ENCODE measurements at regions not wholly inside any gene's neighbourhood (a gene's known extent, or its start where the extent isn't known, plus 50 kb on each side); places are given as distances from the start of the nearest gene placed in this dataset.

DNA sequence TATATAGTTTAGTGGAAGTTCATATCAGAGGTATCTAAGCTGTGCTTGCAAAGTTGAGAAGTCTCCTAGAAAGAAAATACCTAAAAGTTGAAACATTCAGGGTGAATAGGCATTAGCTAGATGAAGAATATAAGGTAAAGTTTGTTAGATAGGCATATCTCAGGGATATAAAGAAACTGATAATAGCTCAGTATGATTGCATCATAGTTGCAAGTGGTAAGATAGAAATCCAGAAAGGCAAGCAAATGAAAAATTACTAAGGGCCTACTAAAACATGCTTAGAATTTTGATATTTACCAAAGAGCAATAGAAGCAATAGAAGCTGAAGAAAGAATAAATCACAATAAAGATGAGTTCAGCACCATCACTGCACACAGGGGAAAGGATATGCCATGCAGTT is 610.0 kb upstream of the ADGRL3 start:
- ATAC-seq (no peak), DNase-seq (no peak)
- CTCF ChIA-PET = no interaction called here
- Mint-ChIP-seq H3K27ac (no peak overlapping the region), H3K4me1 (ENCODE audit: low read depth) (no peaks in the 10 kb centered on the region), H3K27me3 (ENCODE audit: low read depth) (no peaks in the 10 kb centered on the region), H3K36me3 (ENCODE audit: low read depth) (no peaks in the 10 kb centered on the region), H3K4me3 (no peak overlapping the region), H3K9me3 (ENCODE audit: insufficient read depth) (peaks cover 13% of the 10 kb centered on the region)
- POLR2A ChIA-PET = no interaction called here

DNA sequence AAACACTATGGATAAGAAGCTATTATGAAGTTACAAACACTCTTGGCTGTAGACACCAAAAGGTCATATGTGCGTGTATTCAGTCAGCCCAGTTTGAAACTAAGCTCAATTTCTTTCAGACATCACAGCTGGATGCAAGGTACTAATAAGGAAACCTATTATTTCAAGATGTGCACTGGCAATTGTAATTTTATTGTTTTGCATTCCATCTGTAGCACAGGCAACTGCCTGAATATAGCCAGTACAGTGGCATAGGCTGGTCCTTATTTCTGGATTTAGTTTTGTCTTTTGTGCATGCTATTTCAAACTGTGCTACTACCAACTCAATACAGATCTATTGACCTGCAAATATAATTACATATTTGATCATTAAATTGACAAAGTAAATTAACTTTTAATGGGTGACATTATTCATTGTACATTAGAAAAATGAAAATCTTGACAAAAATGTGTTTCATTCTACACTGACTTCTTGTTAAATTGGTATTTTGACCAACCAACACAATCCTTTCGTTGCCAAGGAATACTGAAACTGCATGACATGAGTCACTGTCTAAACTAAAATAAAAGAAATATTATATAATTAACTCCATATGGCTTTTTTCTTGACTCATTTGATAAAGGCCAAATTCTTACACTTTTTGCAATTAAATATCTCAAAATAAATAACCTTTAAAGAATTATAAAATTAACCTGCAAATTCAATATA is 594.3 kb upstream of the ADGRL3 start:
- Mint-ChIP-seq H3K36me3 (ENCODE audit: low read depth) (no peaks in the 10 kb centered on the region), H3K4me1 (ENCODE audit: low read depth) (no peaks in the 10 kb centered on the region), H3K4me3 (no peak overlapping the region), H3K9me3 (ENCODE audit: insufficient read depth) (peaks cover 19% of the 10 kb centered on the region), H3K27ac (no peak overlapping the region), H3K27me3 (ENCODE audit: low read depth) (no peaks in the 10 kb centered on the region)
- ChIA-PET CTCF (no interaction called here), POLR2A (no interaction called here)
- DNase-seq (no peak), ATAC-seq (no peak)

DNA sequence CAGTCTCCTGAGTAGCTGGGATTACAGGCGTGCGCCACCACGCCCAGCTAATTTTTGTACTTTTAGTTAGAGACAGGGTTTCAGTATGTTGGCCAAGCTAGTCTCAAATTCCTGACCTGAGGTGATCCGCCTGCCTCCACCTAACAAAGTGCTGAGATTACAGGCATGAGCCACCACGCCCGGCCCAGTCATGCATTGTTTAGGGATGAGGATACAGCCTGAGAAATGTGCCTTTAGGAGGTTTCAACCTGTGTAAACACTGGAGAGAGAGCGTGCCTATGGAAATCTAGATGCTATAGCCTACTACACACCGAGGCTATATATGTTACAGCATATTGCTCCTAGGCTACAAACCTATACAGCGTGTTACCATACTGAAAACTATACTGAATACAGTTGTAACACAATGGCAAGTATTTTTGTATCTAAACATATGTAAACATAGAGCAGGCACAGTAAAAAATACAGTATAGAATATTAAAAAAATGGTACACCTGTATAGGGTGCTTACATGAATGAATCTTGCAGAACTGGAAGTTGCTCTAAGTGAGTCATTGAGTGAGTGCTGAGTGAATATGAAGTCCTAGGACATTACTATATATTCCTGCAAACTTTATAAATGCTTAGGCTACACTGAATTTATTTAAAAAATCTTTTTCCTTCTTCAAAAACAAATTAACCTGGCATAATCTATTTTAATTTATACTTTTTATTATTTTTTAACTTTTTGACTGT is 588.2 kb upstream of the ADGRL3 start:
- no peak for DNase-seq
- Mint-ChIP-seq H3K4me1 (ENCODE audit: low read depth) (no peaks in the 10 kb centered on the region), H3K9me3 (ENCODE audit: insufficient read depth) (peaks cover 24% of the 10 kb centered on the region), H3K4me3 (no peak overlapping the region), H3K27ac (no peak overlapping the region), H3K27me3 (ENCODE audit: low read depth) (no peaks in the 10 kb centered on the region), H3K36me3 (ENCODE audit: low read depth) (no peaks in the 10 kb centered on the region)
- ATAC-seq = no peak
- CTCF ChIA-PET = no interaction called here
- POLR2A ChIA-PET = no interaction called here

DNA sequence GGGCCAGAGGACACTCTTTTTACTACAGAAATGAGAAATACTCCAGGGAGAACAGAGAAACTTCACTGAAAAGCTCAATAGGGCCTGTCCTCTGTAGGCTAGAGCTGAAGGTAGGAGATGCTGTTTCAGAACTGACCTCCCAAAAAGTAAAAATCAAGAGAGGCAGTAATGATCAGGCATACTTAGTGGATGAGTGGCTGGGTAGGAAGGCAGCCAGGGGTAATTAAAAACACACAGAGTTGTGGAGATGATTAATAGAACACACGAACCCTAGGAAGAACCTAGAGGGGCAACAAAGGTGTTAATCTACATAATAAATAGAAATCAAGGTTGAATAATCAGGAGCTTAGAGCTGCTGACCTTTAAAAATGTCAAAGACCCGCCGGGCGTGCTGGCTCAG is 582.4 kb upstream of the ADGRL3 start:
- CTCF ChIA-PET = no interaction called here
- DNase-seq (no peak), ATAC-seq (no peak)
- POLR2A ChIA-PET = no interaction called here
- Mint-ChIP-seq H3K4me1 (ENCODE audit: low read depth) (no peaks in the 10 kb centered on the region), H3K27ac (no peak overlapping the region), H3K4me3 (no peak overlapping the region), H3K9me3 (ENCODE audit: insufficient read depth) (peaks cover 22% of the 10 kb centered on the region), H3K27me3 (ENCODE audit: low read depth) (no peaks in the 10 kb centered on the region), H3K36me3 (ENCODE audit: low read depth) (no peaks in the 10 kb centered on the region)

DNA sequence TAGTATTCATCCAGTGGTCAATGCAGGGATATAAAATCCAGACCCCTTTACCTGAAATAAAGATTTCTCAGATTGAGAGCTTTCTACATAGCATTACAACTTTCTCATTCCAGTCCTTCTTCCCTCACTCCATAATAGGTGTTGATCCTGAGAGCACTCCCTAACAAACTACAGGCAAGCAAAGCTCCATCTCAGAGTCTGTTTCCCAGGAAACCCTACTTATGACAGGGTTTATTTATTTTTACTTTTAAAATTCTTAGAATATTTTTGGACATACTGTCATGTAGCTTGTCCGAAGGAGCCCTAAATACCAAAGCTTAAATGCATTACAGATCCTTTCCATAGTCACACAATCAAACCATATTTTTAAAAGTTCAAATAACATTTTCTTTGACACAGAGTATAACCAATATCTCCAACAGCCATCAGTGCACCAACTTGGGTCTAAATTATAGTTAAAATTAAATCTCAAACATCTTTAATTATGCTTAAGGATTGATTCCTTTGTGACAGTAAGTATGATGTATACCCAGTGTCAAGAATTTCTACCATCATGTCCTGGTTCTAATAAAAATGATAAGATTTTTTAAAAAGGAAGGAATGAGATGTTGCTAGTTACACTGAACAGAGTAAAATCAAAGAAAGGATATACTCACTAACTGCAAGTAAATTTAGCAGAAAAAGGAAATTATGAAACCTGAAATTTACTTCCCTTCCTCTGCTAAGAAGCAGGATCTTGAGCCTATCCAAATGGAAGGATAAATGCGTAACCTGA is 580.4 kb upstream of the ADGRL3 start:
- no peak for ATAC-seq
- POLR2A ChIA-PET = no interaction called here

DNA sequence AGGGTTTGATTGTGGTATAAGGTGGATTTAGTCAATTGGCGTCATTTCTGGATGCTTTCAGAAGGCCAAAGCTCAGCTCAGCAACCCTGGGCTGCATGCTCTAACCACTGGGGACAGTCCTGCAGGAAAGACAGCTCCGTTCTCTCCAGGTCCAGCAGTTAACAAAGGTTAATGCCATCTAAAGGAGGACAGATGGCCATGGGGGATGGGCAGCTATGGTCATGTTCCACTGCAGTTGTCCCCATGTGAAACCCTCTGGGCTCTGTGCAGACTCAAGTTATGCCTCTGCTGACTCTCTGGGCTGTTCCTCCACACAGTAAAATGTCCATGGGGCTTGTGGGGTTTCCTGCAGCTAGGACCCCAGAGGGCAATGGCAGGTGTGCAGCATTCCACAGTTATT is 562.1 kb upstream of the ADGRL3 start:
- no peak for DNase-seq
- H3K27me3 Mint-ChIP-seq (ENCODE audit: low read depth) = no peaks in the 10 kb centered on the region
- ChIA-PET CTCF (no interaction called here), POLR2A (no interaction called here)
- ATAC-seq = no peak
- no peaks in the 10 kb centered on the region for H3K4me1 Mint-ChIP-seq (ENCODE audit: low read depth)
- no peak overlapping the region for H3K27ac Mint-ChIP-seq
- no peaks in the 10 kb centered on the region for H3K36me3 Mint-ChIP-seq (ENCODE audit: low read depth)
- no peak overlapping the region for H3K4me3 Mint-ChIP-seq
- H3K9me3 Mint-ChIP-seq (ENCODE audit: insufficient read depth) = peaks cover 24% of the 10 kb centered on the region

More for the DNA sequence above, 580.4 kb upstream of the ADGRL3 start:
- H3K9me3 Mint-ChIP-seq (ENCODE audit: insufficient read depth) = peaks cover 22% of the 10 kb centered on the region
- H3K4me3 Mint-ChIP-seq = no peak overlapping the region
- no peaks in the 10 kb centered on the region for H3K4me1 Mint-ChIP-seq (ENCODE audit: low read depth)
- H3K27ac Mint-ChIP-seq = no peak overlapping the region
- DNase-seq = no peak
- no peaks in the 10 kb centered on the region for H3K27me3 Mint-ChIP-seq (ENCODE audit: low read depth)
- no peaks in the 10 kb centered on the region for H3K36me3 Mint-ChIP-seq (ENCODE audit: low read depth)
- CTCF ChIA-PET = no interaction called here

DNA sequence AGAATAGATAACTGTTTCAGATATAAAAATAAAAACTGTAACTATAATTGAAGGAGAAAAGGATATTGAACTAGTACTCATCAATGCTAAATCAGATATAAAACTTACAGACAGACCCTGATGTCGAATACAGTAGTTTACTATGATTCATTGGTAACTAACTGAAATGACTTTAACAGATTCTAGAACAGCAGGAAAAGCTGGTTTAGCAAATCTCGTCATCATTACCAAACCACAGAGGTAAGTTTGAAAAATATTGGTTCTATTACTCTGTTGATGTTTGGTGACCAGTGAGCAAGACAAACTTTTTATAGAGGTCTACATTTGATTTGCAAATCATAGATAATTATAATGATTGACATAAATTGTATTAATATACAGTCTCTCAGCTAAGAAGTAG is 551.4 kb upstream of the ADGRL3 start:
- Mint-ChIP-seq H3K36me3 (ENCODE audit: low read depth) (no peaks in the 10 kb centered on the region), H3K4me1 (ENCODE audit: low read depth) (no peaks in the 10 kb centered on the region), H3K9me3 (ENCODE audit: insufficient read depth) (peaks cover 16% of the 10 kb centered on the region), H3K27ac (no peak overlapping the region), H3K4me3 (no peak overlapping the region), H3K27me3 (ENCODE audit: low read depth) (no peaks in the 10 kb centered on the region)
- DNase-seq = no peak
- CTCF ChIA-PET = no interaction called here
- ATAC-seq = no peak
- POLR2A ChIA-PET = no interaction called here

DNA sequence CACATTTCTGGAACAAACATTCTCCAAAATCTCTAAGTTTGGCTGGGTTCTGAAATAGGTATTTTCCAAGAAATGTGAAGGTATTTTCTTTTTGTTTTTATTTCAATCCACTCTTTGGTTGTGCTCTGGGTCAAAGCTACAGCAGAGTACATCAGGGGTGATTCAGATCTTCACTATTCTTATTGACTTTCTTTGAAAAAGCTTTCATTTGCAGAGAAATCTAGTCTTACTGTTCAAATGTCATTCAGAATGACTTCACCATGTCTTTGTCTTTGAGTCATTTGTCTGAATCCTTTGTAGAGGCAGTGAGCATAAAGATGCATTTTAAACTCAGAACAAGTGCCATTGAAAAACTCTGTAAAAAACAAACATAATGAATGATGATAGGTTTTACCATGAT is 547.2 kb upstream of the ADGRL3 start:
- no peaks in the 10 kb centered on the region for H3K27me3 Mint-ChIP-seq (ENCODE audit: low read depth)
- H3K4me1 Mint-ChIP-seq (ENCODE audit: low read depth) = no peaks in the 10 kb centered on the region
- peaks cover 16% of the 10 kb centered on the region for H3K9me3 Mint-ChIP-seq (ENCODE audit: insufficient read depth)
- no peak for DNase-seq
- no peaks in the 10 kb centered on the region for H3K36me3 Mint-ChIP-seq (ENCODE audit: low read depth)
- POLR2A ChIA-PET = no interaction called here
- no peak overlapping the region for H3K27ac Mint-ChIP-seq
- no peak overlapping the region for H3K4me3 Mint-ChIP-seq
- CTCF ChIA-PET = no interaction called here
- no peak for ATAC-seq

DNA sequence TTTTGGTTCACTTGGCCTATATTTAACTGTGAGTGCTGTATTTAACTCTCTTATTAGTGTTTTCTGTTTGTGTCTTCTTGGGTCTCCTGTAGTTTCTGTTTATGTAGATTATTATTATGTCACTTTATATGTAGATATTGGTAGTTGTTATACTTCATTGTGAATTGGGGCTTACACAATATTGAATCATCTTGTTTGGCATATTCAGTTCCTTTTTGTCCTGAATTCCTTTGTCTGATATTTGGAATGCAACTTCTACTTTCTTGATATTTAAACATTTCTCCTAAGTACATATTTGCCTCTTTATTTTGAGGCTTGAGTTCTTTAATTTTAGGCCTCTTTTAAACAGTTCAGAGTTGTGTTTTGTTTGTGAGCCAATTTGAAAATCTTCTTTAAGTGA is 544.8 kb upstream of the ADGRL3 start:
- no peak for ATAC-seq
- Mint-ChIP-seq H3K4me3 (no peak overlapping the region), H3K4me1 (ENCODE audit: low read depth) (no peaks in the 10 kb centered on the region), H3K27me3 (ENCODE audit: low read depth) (no peaks in the 10 kb centered on the region), H3K27ac (no peak overlapping the region), H3K9me3 (ENCODE audit: insufficient read depth) (peaks cover 24% of the 10 kb centered on the region), H3K36me3 (ENCODE audit: low read depth) (no peaks in the 10 kb centered on the region)
- no peak for DNase-seq
- CTCF ChIA-PET = no interaction called here
- POLR2A ChIA-PET = no interaction called here

DNA sequence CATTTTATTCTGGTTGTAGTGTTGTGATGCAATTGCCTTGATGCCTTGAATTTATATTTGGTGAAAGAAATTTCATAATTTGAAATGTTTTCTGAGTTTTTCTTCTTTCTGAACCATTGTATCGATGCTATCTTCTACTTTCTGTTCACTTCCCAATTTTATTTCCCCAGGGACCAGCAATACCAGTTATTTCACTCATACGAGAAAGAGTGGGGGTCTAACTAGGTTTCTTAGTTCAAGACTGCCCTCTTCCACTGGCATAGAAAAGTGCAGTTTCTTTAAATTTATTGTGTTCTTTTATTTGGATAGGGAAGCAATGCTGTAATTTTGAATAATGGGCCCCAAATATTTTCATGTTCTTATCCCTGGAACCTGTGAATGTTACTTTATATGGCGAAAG is 544.0 kb upstream of the ADGRL3 start:
- Mint-ChIP-seq H3K4me1 (ENCODE audit: low read depth) (no peaks in the 10 kb centered on the region), H3K27me3 (ENCODE audit: low read depth) (no peaks in the 10 kb centered on the region), H3K4me3 (no peak overlapping the region), H3K27ac (no peak overlapping the region), H3K36me3 (ENCODE audit: low read depth) (no peaks in the 10 kb centered on the region), H3K9me3 (ENCODE audit: insufficient read depth) (peaks cover 25% of the 10 kb centered on the region)
- DNase-seq = no peak
- ChIA-PET POLR2A (no interaction called here), CTCF (no interaction called here)
- ATAC-seq = no peak

DNA sequence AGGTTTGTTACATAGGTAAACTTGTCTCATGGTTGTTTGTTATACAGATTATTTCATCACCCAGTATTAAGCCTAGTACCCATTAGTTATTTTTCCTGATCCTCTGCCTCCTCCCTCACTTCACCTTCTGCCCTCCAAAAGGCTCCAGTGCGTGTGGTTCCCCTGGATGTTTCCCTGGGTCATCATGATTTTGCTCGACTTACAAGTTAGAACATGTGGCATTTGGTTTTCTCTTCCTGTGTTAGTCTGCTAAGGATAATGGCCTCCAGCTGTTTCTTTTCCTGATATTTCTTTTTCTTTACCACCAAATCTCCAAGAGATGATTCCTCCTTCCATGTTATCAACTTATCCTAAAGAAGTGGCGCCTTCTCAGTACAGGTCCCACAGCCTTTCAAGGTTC is 543.1 kb upstream of the ADGRL3 start:
- DNase-seq (no peak), ATAC-seq (no peak)
- Mint-ChIP-seq H3K27me3 (ENCODE audit: low read depth) (no peaks in the 10 kb centered on the region), H3K9me3 (ENCODE audit: insufficient read depth) (peaks cover 22% of the 10 kb centered on the region), H3K4me1 (ENCODE audit: low read depth) (no peaks in the 10 kb centered on the region), H3K4me3 (no peak overlapping the region), H3K27ac (no peak overlapping the region), H3K36me3 (ENCODE audit: low read depth) (no peaks in the 10 kb centered on the region)
- POLR2A ChIA-PET = no interaction called here
- CTCF ChIA-PET = no interaction called here

DNA sequence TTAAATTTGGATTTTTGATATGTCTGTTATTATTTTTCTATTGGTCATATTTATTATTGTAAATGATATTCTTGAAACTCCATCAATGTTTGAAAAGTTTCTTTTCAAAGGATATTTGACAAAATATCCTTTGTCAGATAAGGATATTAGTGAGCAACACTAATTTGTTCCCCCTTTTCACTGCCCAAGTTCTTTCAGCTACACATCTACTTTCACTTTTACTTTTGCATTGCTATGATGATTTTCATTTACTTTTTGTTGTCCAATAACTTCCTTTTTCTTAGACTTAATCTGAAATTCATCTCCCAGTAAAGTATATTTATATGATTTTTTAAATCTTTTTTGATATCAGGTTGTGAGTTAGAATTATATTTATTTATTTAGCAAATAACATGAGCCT is 542.3 kb upstream of the ADGRL3 start:
- H3K4me1 Mint-ChIP-seq (ENCODE audit: low read depth) = no peaks in the 10 kb centered on the region
- ATAC-seq = no peak
- ChIA-PET CTCF (no interaction called here), POLR2A (no interaction called here)
- no peaks in the 10 kb centered on the region for H3K27me3 Mint-ChIP-seq (ENCODE audit: low read depth)
- H3K27ac Mint-ChIP-seq = no peak overlapping the region
- H3K9me3 Mint-ChIP-seq (ENCODE audit: insufficient read depth) = peaks cover 20% of the 10 kb centered on the region
- no peaks in the 10 kb centered on the region for H3K36me3 Mint-ChIP-seq (ENCODE audit: low read depth)
- DNase-seq = no peak
- no peak overlapping the region for H3K4me3 Mint-ChIP-seq
